Suprapubic skin (tissue), 4 donors: ENCODE measurements at regions not wholly inside any gene's neighbourhood (a gene's known extent, or its start where the extent isn't known, plus 50 kb on each side); places are given as distances from the start of the nearest gene placed in this dataset.

Experiments used
- CTCF ChIP-seq, 2 donors: fragments of 200-600 bp in 1 of 2; fragments of 450-650 bp in 1 of 2; sonication (generic) in 1 of 2; IDR thresholded peaks; one replicate each; pipeline ENCODE4 v1.5.1; 2016 to 2019; ENCODE audit warnings: antibody characterized with exemption in 2 of 2, mild to moderate bottlenecking in 1 of 2, moderate library complexity in 1 of 2
- EP300 ChIP-seq: sonication (generic); formaldehyde crosslinking; IDR thresholded peaks from one replicate; pipeline ENCODE4 v1.6.1; 2017; ENCODE audit warnings: antibody characterized with exemption
- POLR2A ChIP-seq, 2 donors: fragments of 450-650 bp; IDR thresholded peaks; one replicate each; pipeline ENCODE4 v1.6.1; 2017; ENCODE audit warnings: antibody characterized with exemption in 2 of 2, mild to moderate bottlenecking in 2 of 2, moderate library complexity in 2 of 2
- POLR2AphosphoS5 ChIP-seq, 3 donors: sonication (generic); formaldehyde crosslinking; IDR thresholded peaks; one replicate each; pipeline ENCODE4 v1.6.1; 2017; ENCODE audit warnings: antibody characterized with exemption in 3 of 3

- TF ChIP-seq CTCF (IDR thresholded peaks at IDR 0.05): no peak
- no peak for TF ChIP-seq POLR2A (IDR thresholded peaks at IDR 0.05)
- no peak for TF ChIP-seq EP300
- no peak for TF ChIP-seq POLR2AphosphoS5 (IDR thresholded peaks at IDR 0.05)
These were observed 359.4 kb downstream of the EPHA7 start for GRCh38 chr6:93059911-93060310.
